ENCODE measurements at regions not wholly inside any gene's neighbourhood (a gene's known extent, or its start where the extent isn't known, plus 50 kb on each side); places are given as distances from the start of the nearest gene placed in this dataset.

GRCh38 chr9:121596515-121596914, 54.9 kb upstream of the DAB2IP start:
- FAIRE-seq: no peak
- ATAC-seq: no peak
- Histone ChIP-seq H3K9ac (ENCODE audit: insufficient read depth, low read depth, low read length) (no peak overlapping the region), H4K20me1 (ENCODE audit: insufficient read depth, low read length) (no peaks in the 10 kb centered on the region), H2AFZ (ENCODE audit: low read length) (no peak overlapping the region), H3K27me3 (ENCODE audit: control insufficient read depth in 1 of 2, insufficient read depth in 2 of 2, low read length in 2 of 2) (peaks cover 0 to 8% of the 10 kb centered on the region in 2 experiments; a peak in 2 of 5 replicates), H3K27ac (ENCODE audit: extremely low read length, insufficient read depth, low read length) (no peak overlapping the region), H3K9me3 (ENCODE audit: low read length) (no peaks in the 10 kb centered on the region; the same call in 1 of the 2 replicates), H3K79me2 (ENCODE audit: insufficient read depth, low read length) (no peaks in the 10 kb centered on the region), H3K36me3 (replicated peaks in 1 of 2; ENCODE audit: control insufficient read depth in 1 of 2, insufficient read depth in 2 of 2, low read length in 2 of 2) (no peaks in the 10 kb centered on the region), H3K4me1 (ENCODE audit: insufficient read depth, low read length) (peaks cover 17% of the 10 kb centered on the region), H3K4me2 (ENCODE audit: low read depth, low read length) (no peak overlapping the region), H3K4me3 (replicated peaks in 1 of 3; ENCODE audit: insufficient read depth in 1 of 3, low read depth in 2 of 3, low read length in 3 of 3) (no peak overlapping the region)
- DNase-seq (ENCODE audit: low spot score): no peak
- CTCF ChIA-PET (ENCODE audit: low intra/inter-chr PET ratio, low total read pairs): no interaction called here
- intact Hi-C loops (cut with micrococcal nuclease; ENCODE audit: unreplicated experiment) (no loop called here), in situ Hi-C loops (cut with HindIII; ENCODE audit: extremely low pct_ligation_motif_present, low pct_unique_long_range_greater_than_20kb) (no loop called here)
- POLR2A ChIA-PET: no interaction called here
- WGBS (ENCODE audit: low lambda C conversion rate): 0% methylated on average over 1 of the region's 1 CpG
- no TSS peak for BruUV-seq (replicated peaks)
- TF ChIP-seq HNF4G (IDR thresholded peaks at IDR 0.05; ENCODE audit: borderline replicate concordance, low read depth, low read length): no peak
- TF ChIP-seq HNF4G (CRISPR knock-in tag; IDR thresholded peaks at IDR 0.05; ENCODE audit: borderline replicate concordance, low read depth): no peak
- peak; percentile 30 to 72; a peak in 3 of 4 replicates for TF ChIP-seq MAFK (conservative IDR thresholded peaks at IDR 0.05 in 1 of 2, IDR thresholded peaks at IDR 0.05 in 1 of 2; ENCODE audit: low read length in 2 of 2)
- peak; percentile 54 for TF ChIP-seq MAFF (IDR thresholded peaks at IDR 0.05; ENCODE audit: low read depth, low read length)

GRCh38 chr9:121597698-121598166, 53.7 kb upstream of the DAB2IP start:
- POLR2A ChIA-PET: no interaction called here
- H3K4me2 ChIP-seq (ENCODE audit: low read depth, low read length): no peak overlapping the region
- no peak for ATAC-seq
- no peak overlapping the region for H2AFZ ChIP-seq (ENCODE audit: low read length)
- no peaks in the 10 kb centered on the region for H4K20me1 ChIP-seq (ENCODE audit: insufficient read depth, low read length)
- no peak overlapping the region for H3K9ac ChIP-seq (ENCODE audit: insufficient read depth, low read depth, low read length)
- no peaks in the 10 kb centered on the region; the same call in 1 of the 2 replicates for H3K9me3 ChIP-seq (ENCODE audit: low read length)
- DNase-seq (ENCODE audit: low spot score): no peak
- intact Hi-C loops (cut with micrococcal nuclease; ENCODE audit: unreplicated experiment) (no loop called here), in situ Hi-C loops (cut with HindIII; ENCODE audit: extremely low pct_ligation_motif_present, low pct_unique_long_range_greater_than_20kb) (no loop called here)
- CTCF ChIA-PET (ENCODE audit: low intra/inter-chr PET ratio, low total read pairs): no interaction called here
- no peak overlapping the region for H3K4me3 ChIP-seq (replicated peaks in 1 of 3; ENCODE audit: insufficient read depth in 1 of 3, low read depth in 2 of 3, low read length in 3 of 3)
- peaks cover 25% of the 10 kb centered on the region for H3K4me1 ChIP-seq (ENCODE audit: insufficient read depth, low read length)
- no peak for FAIRE-seq
- H3K27me3 ChIP-seq (ENCODE audit: control insufficient read depth in 1 of 2, insufficient read depth in 2 of 2, low read length in 2 of 2): peaks cover 0 to 5% of the 10 kb centered on the region in 2 experiments; a peak in 2 of 5 replicates
- TF ChIP-seq ZNF205 (CRISPR knock-in tag; IDR thresholded peaks at IDR 0.05) (no peak), RNF2 (conservative IDR thresholded peaks at IDR 0.05; ENCODE audit: low read depth) (no peak), ZNF496 (CRISPR knock-in tag; IDR thresholded peaks at IDR 0.05; ENCODE audit: insufficient replicate concordance) (no peak)
- H3K36me3 ChIP-seq (replicated peaks in 1 of 2; ENCODE audit: control insufficient read depth in 1 of 2, insufficient read depth in 2 of 2, low read length in 2 of 2): no peaks in the 10 kb centered on the region
- no peak overlapping the region for H3K27ac ChIP-seq (ENCODE audit: extremely low read length, insufficient read depth, low read length)
- H3K79me2 ChIP-seq (ENCODE audit: insufficient read depth, low read length): no peaks in the 10 kb centered on the region
- WGBS (ENCODE audit: low lambda C conversion rate): 90% methylated on average over 7 of the region's 14 CpGs
- no TSS peak for BruUV-seq (replicated peaks)
